ENCODE measurements at regions not wholly inside any gene's neighbourhood (a gene's known extent, or its start where the extent isn't known, plus 50 kb on each side); places are given as distances from the start of the nearest gene placed in this dataset.
"Not testable (repeated sequence)": the region's sequence is repeated elsewhere in the genome, so short reads cannot be mapped to it uniquely, and the experiment has no call there.

DNA sequence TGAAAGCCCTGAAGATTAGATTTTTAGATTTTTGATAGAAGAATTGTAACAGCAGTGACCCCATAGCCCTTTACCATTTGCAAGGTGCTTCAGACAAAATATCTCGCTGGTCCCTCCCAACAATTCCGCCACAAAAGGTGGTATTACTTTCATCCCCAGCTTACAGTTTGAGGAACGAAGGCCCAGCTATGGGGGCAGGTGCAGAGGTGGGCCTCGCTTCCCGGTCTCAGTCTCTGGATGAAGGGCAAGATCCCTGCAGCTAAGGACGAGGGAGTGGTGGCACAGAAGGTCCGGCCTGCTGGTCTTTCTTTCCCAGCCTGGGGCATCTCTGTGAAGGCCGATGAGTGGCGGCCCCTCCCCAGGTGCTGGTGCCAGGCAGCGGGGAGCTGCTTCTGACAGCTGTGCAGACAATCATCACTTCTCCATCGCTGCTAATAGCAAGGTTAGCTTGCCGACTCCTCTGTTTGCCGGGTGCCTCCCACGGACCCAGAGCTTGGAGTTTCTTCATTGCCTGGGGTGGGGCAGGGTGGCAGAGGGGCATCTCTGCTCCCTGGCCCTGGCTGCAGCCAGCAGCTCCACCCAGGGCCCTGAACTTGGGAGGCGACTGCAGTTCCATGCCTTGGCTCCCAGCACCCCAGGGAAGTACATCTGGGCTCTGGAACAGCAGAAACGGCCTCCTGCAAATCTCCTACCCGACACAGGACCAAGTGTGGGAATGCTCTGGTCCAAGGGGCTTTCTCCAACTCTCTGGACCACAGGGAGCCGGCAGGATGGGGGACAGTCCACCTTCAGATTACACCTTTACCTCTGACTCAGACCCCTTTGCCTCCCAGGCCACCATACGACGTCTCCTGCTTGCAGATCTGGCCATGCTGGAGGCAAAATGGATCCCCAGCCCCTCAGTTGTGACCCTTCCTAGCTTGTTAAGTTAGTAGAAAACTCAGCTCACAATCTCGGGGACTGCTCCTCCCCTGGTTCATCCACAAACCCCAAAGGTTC lies 170.5 kb downstream of the TRIM43 start:
- not testable (repeated sequence) for H3K27ac Mint-ChIP-seq; H3K27me3 Mint-ChIP-seq; H3K4me1 Mint-ChIP-seq (ENCODE audit: low read depth); H3K4me3 Mint-ChIP-seq; H3K36me3 Mint-ChIP-seq (ENCODE audit: low read depth); H3K9me3 Mint-ChIP-seq

DNA sequence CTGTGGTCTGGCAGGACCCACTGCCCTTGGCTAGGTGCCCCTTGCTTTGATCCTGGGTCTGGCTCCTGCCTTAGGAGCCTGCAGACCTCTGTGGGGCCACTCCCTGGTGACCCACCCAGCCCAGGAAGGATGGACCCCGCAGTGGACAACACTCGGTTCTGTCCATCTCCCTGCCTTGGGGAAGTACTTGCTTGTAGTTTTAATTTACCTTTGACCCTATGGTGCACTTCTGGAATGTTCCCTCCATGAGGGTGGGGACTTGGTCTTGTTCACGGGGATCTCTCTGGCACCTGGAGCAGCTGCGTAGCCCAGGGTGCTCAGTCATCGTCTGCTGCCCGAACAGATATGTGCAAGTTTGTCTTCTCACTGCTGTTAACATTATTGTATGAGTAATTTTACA lies 171.3 kb downstream of the TRIM43 start:
- not testable (repeated sequence) for H3K4me3 Mint-ChIP-seq; H3K27me3 Mint-ChIP-seq; H3K4me1 Mint-ChIP-seq (ENCODE audit: low read depth); H3K9me3 Mint-ChIP-seq; H3K27ac Mint-ChIP-seq; H3K36me3 Mint-ChIP-seq (ENCODE audit: low read depth)

DNA sequence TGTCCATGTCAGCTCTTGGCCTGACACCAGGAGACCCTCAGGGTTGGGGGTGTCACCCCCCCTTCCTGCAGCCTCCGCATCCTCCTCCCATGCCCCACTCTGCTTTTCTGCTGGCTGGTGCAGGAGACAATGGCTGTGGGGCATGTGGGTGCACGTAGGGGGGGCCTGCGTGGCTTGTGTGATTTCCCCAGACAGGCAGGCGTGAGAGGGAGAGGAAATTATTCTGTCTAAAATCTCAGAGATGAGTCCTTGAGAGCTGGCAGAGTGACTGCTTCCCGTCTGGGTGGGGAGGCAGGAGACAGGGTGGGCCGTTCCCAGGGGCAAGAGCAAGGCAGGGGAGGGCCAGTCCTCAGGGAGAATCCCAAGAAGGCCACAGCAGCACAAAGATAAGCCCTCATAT lies 173.2 kb downstream of the TRIM43 start:
- not testable (repeated sequence) for H3K4me3 Mint-ChIP-seq; H3K36me3 Mint-ChIP-seq (ENCODE audit: low read depth); H3K9me3 Mint-ChIP-seq

DNA sequence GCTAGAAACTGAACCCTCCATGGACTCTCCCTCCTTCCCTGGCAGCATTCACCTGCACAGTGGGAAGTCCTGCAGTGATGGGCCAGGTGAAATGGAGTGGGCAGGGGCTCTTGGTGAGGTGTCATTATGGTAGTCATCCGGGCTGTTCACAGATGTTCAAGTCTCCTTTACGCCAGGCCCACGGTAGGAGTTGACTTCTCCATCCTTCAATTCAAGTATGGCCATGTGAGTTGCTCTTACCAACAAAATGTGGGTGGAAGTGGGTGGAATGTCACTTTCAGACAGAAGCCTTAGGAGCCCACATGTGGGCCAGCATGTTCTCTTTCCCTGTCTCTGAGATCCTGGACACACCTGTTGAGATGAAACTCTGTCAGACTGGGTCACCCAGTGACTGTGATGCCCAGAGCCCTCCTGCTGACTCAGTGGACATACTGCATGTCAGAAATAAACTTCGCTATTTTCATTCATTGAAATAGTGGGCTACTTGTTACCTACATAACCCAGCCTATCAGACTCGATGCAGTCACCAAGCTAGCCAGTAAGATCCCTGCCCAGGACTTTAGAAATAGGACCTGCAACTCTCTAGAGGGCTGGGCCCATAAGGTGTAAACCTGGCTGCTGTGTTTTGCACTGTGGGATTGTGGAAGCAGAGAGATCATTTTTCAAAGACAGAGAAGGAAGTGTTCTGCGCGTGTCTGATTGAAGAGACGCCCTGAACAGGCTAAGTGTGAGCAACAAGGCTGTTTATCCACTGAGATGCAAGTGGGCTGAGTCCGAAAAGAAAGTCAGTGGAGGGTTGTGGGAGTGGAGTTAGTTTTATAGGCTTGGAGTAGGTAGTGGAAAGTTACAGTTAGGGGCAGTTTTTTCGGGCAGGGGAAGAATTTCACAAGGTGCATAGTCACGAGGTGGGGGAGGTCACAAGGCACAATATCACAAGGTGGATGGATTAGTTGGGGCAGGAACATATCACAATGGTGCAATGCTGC lies 174.4 kb downstream of the TRIM43 start:
- not testable (repeated sequence) for H3K27me3 Mint-ChIP-seq; H3K4me3 Mint-ChIP-seq; H3K27ac Mint-ChIP-seq; H3K9me3 Mint-ChIP-seq; H3K36me3 Mint-ChIP-seq (ENCODE audit: low read depth); H3K4me1 Mint-ChIP-seq (ENCODE audit: low read depth)

More for the DNA sequence above, 173.2 kb downstream of the TRIM43 start:
- not testable (repeated sequence) for H3K4me1 Mint-ChIP-seq (ENCODE audit: low read depth); H3K27ac Mint-ChIP-seq; H3K27me3 Mint-ChIP-seq

DNA sequence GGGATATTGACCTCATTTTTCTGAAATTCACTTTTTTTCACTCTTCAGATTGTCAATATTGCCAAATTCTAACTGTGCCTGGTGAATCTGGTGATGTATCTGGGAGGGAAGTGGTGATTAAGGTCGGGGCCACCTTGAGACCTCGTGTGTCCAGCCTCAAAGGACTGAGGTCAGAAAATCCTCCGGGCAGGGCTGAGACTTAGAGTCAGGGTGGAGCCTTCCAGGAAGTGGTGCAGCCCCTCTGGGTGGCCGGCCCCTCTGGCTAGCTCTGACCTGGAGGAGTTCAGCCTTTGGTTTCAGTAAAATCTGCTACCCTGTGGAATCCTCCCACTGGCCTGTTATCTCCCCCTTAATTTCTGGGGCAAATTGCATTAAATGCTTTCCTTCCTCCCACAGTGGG lies 175.7 kb downstream of the TRIM43 start:
- H3K4me1 Mint-ChIP-seq (ENCODE audit: low read depth); H3K9me3 Mint-ChIP-seq; H3K36me3 Mint-ChIP-seq (ENCODE audit: low read depth); H3K27me3 Mint-ChIP-seq; H3K4me3 Mint-ChIP-seq; H3K27ac Mint-ChIP-seq: not testable (repeated sequence)

DNA sequence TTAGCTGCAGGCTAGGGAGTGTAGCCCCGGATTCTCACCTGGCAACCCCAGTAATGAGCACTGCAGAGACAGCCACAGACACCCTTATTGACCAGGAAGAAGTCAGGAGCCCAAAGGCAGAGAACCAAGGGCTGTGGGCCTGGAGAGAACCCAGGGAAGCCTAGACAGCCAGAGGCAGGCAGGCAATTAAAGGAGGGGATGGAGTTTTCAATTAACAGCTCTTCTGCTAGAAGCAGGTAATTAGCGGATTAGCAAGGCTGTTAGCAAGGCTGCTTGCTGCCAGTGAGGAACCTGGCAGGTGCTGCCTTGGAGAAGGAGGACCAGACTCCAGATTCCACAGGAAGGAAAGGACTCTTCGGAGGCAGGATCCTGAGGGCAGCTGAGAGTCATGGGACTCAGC lies 176.1 kb downstream of the TRIM43 start:
- H3K4me3 Mint-ChIP-seq; H3K9me3 Mint-ChIP-seq; H3K27me3 Mint-ChIP-seq; H3K36me3 Mint-ChIP-seq (ENCODE audit: low read depth); H3K4me1 Mint-ChIP-seq (ENCODE audit: low read depth); H3K27ac Mint-ChIP-seq: not testable (repeated sequence)

DNA sequence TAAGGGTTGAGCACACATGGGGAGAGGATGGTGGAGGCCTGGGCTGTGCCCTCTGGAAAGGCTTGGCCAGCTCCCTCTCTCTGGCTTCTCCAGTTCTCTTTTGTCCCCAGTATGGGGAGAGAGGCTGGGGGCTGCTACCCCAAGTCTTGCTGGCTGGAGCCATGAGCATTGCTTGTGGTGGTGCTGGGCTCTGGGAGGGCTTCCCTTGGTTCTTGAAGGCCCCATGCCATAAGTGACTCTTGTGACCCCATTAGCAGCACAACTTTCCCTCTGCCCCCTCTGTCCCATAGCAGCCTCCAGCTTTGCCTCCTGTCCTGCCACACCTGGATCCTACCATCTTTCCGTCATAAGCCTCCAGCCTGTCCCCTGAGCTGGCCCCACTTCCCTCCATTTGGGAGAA lies 177.5 kb downstream of the TRIM43 start:
- not testable (repeated sequence) for H3K27ac Mint-ChIP-seq; H3K36me3 Mint-ChIP-seq (ENCODE audit: low read depth); H3K4me3 Mint-ChIP-seq; H3K9me3 Mint-ChIP-seq; H3K27me3 Mint-ChIP-seq; H3K4me1 Mint-ChIP-seq (ENCODE audit: low read depth)

DNA sequence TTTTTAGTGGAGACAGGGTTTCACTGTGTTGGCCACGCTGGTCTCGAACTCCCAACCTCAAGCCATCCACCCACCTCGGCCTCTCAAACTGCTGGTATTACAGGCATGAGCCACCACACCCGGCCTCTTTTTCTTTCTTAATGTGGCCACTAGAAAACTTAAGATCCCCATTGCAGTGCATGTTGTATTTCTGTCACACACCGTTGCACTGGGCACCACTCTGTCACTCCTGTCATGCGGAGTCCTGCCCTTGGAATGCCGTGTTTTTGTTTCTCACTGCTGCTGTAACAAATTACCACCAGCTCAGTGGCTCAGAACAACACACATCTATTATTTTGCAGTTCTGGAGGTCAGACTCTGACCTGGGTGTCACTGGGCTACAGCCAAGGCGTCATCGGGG lies 178.9 kb downstream of the TRIM43 start:
- not testable (repeated sequence) for H3K4me3 Mint-ChIP-seq; H3K4me1 Mint-ChIP-seq (ENCODE audit: low read depth); H3K9me3 Mint-ChIP-seq; H3K36me3 Mint-ChIP-seq (ENCODE audit: low read depth); H3K27me3 Mint-ChIP-seq; H3K27ac Mint-ChIP-seq

DNA sequence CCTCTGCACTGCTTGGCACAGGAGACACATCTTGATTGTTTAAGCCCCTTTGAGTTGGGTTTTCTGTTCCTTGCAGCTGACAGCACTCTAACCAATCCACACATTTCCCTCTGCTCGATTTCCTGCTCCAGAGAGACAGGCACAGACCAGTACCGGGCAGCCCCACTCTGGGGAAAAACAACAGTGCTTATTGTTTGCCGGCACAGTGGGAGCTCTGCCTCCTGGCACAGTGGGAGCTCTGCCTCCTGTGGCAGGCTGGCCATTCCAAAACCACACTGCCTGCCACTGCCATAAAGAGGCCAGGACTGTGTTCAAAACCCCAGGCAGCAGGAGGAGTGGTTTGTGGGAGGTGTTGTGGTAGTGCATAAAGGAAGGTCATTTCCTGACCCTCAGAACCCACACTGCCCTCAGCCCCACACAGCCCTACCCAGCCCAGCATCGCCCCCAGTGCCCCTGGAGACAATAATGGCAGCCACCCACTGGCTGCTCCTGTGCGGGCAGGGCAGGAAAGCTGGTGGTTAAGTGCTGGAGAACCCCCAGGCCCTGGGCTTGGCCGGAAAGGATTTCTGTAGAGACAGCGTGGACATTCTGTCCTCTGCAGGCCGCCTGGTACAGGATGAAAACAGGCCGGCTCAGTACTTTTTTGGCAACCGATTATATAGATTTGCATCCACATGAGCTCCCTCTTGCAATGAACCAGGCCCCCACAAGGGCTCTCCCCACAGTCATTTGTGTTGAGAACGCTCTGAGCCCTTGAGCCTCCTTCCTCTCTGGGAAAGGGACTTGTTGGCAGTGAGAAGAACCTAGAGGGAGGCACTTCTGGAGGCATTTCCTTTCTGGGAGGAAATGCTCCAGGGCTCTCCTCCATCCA lies 182.8 kb downstream of the TRIM43 start:
- not testable (repeated sequence) for H3K36me3 Mint-ChIP-seq (ENCODE audit: low read depth); H3K9me3 Mint-ChIP-seq; H3K27ac Mint-ChIP-seq; H3K4me1 Mint-ChIP-seq (ENCODE audit: low read depth); H3K27me3 Mint-ChIP-seq; H3K4me3 Mint-ChIP-seq

DNA sequence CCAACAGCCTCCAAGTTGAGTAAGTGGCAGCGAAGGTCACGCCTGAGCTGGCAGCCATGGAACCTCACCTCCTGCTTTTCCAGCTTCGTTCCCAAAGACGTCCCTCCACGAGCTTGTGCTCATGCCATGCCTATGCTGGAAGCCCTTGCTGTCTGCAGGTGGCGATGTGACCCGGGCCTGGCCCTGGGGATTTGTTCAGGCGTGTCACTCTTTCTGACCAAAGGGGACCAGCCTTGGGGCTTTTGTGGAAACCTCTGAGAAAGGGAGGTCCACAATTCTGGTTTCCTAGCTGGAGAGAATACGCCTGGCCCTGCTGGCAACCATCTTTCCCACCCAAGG lies 183.4 kb downstream of the TRIM43 start:
- not testable (repeated sequence) for H3K4me1 Mint-ChIP-seq (ENCODE audit: low read depth); H3K4me3 Mint-ChIP-seq; H3K9me3 Mint-ChIP-seq; H3K36me3 Mint-ChIP-seq (ENCODE audit: low read depth); H3K27me3 Mint-ChIP-seq; H3K27ac Mint-ChIP-seq

Measured in stimulated activated naive CD8-positive, alpha-beta T cell treated with anti-CD3 and anti-CD28 coated beads, Interleukin-15, Interleukin-2, amounts not matched to agents 100 ng/mL and 50 ng/mL, for 24 hours (primary cell).